ENCODE measurements at regions not wholly inside any gene's neighbourhood (a gene's known extent, or its start where the extent isn't known, plus 50 kb on each side); places are given as distances from the start of the nearest gene placed in this dataset.

DNA sequence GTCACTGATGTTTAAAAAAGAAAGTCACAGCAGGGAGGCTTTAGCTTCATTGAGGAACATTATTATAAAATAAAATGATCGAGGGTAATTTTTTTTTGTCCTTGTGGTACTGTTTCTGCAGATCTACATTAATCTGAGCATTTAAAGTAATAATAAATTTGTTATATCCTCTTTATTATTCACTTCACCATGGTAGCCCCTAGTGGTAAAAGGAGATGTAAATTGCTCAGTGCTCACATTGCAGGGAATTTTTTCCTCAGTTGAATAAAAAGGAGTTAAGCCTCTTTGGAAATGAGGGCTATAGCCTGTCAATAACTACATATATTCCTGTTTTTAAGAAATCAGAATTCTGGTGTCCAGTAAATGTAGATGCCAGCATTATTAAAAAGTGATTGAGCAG is 99.7 kb upstream of the VPREB1 start:
- TF ChIP-seq, protein P1, sequence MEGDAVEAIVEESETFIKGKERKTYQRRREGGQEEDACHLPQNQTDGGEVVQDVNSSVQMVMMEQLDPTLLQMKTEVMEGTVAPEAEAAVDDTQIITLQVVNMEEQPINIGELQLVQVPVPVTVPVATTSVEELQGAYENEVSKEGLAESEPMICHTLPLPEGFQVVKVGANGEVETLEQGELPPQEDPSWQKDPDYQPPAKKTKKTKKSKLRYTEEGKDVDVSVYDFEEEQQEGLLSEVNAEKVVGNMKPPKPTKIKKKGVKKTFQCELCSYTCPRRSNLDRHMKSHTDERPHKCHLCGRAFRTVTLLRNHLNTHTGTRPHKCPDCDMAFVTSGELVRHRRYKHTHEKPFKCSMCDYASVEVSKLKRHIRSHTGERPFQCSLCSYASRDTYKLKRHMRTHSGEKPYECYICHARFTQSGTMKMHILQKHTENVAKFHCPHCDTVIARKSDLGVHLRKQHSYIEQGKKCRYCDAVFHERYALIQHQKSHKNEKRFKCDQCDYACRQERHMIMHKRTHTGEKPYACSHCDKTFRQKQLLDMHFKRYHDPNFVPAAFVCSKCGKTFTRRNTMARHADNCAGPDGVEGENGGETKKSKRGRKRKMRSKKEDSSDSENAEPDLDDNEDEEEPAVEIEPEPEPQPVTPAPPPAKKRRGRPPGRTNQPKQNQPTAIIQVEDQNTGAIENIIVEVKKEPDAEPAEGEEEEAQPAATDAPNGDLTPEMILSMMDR (IDR thresholded peaks at IDR 0.05; ENCODE audit: low read depth, low read length, missing control alignments), result peak; percentile 18
- no peak for DNase-seq
- in situ Hi-C loops (cut with HindIII; ENCODE audit: low pct_ligation_motif_present, low sequenced_read_pairs), result no loop called here

DNA sequence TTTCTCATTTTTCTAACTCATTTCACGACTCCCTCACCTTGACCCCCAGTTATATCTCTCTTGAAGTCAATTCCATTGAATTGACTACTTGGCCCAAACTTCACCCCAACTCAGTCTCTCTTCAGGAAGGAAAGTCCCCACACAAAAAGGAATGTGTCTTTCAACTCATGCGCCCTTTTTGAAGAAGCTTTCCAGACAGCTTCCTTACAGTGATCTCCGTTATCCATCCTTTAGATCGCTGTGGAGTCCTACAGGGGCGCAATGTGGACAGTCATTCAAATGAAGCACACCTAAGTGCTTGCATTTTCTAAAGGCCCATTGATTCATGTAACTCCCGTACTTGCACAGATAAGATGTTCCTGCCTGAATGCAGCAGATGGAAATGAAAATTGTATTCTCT is 101.1 kb upstream of the VPREB1 start:
- Histone ChIP-seq H3K27me3 (replicated peaks) (peaks cover 48% of the 10 kb centered on the region), H3K27ac (no peak overlapping the region), H3K36me3 (replicated peaks) (no peaks in the 10 kb centered on the region), H3K4me3 (ENCODE audit: low read depth, low read length) (no peak overlapping the region)
- in situ Hi-C loops (cut with HindIII; ENCODE audit: low pct_ligation_motif_present, low sequenced_read_pairs), result no loop called here
- no peak for DNase-seq
- TF ChIP-seq, protein P1 (IDR thresholded peaks at IDR 0.05; ENCODE audit: low read depth, low read length, missing control alignments), result no peak

More for the DNA sequence above, 99.7 kb upstream of the VPREB1 start:
- no peak overlapping the region for H3K27ac ChIP-seq
- H3K36me3 ChIP-seq (replicated peaks), result no peaks in the 10 kb centered on the region
- peaks cover 51% of the 10 kb centered on the region for H3K27me3 ChIP-seq (replicated peaks)
- H3K4me3 ChIP-seq (ENCODE audit: low read depth, low read length), result no peak overlapping the region

DNA sequence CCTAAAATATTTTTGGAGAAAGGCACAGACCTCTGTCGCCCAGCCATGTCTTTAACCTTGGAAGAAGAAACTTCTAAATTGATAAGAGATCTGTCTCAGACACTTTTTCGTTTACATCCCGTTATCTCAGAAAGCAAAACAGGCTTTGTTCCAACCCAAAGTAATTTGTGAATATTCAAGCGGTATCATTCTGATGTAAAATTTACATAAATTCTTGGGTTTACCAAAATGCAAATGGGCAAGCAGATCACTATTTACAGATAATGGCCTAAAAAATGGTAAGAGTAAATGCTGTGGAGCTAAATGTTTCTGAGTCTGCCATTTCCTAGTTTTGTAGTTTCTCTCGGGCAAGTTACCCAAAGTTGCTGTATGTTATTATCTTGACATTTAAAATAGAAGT is 101.9 kb upstream of the VPREB1 start:
- in situ Hi-C loops (cut with HindIII; ENCODE audit: low pct_ligation_motif_present, low sequenced_read_pairs), result no loop called here
- Histone ChIP-seq H3K27me3 (replicated peaks) (peaks cover 48% of the 10 kb centered on the region), H3K36me3 (replicated peaks) (no peaks in the 10 kb centered on the region), H3K27ac (no peak overlapping the region), H3K4me3 (ENCODE audit: low read depth, low read length) (no peak overlapping the region)
- TF ChIP-seq, protein P1 (IDR thresholded peaks at IDR 0.05; ENCODE audit: low read depth, low read length, missing control alignments), result no peak
- DNase-seq, result no peak

DNA sequence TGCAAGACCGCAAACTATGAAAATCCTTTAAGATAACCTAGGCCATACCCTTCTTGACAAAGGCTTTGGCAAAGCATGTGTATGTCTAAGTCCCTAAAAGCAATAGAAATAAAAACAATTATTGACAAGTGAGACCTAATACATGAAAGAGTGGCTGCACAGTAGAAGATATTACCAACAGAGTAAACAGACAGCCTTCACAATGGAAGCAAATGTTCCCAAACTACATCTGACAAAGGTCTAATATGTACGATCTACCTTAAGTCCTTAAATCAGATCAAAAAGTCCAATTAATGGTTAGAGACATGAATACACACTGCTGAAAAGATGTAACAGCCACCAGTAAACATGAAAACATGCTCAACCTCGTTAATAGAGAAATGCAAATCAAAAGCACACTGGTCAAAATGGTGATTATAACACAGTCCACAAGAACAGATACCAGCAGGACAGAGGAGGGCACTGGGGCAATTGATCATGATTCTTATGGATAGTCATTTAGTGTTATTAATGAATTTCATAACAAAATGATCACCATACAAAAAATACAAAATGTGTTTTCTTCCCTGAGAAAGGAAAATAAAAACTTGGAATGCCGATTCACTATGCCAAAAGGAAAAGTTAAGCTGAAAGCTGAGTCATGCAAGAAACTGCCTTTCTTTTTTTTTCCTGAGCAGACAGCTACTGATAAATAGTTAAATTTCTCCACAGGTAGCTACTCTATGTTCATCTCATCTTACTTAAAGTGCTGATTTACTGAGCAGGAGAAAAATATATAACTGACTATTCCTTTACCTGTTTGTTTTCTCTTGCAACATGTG is 102.6 kb upstream of the VPREB1 start:
- TF ChIP-seq, protein P1 (IDR thresholded peaks at IDR 0.05; ENCODE audit: low read depth, low read length, missing control alignments), result no peak
- H3K36me3 ChIP-seq (replicated peaks), result no peaks in the 10 kb centered on the region
- in situ Hi-C loops (cut with HindIII; ENCODE audit: low pct_ligation_motif_present, low sequenced_read_pairs), result no loop called here
- no peak for DNase-seq
- peaks cover 50% of the 10 kb centered on the region for H3K27me3 ChIP-seq (replicated peaks)
- no peak overlapping the region for H3K4me3 ChIP-seq (ENCODE audit: low read depth, low read length)
- no peak overlapping the region for H3K27ac ChIP-seq

DNA sequence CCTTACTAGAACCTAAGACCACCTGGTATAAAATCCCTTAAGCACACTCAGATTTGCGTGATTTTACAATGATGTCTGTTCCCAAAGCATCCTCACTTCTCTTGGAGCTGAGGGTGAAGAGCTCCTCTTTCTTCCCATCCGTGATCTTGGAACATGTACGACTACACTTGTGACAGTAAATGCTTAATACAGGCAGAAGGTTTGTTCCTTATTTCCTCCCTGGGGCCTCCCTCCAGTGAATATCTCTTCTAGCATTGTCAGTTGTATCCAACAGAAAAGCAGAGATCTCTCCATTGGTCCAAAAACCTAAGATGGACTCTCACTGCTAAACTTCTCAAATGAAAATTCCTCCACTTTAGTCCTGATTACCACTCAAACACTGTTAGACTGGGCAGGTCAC is 103.6 kb upstream of the VPREB1 start:
- TF ChIP-seq, protein P1 (IDR thresholded peaks at IDR 0.05; ENCODE audit: low read depth, low read length, missing control alignments), result no peak
- no peak overlapping the region for H3K4me3 ChIP-seq (ENCODE audit: low read depth, low read length)
- peaks cover 52% of the 10 kb centered on the region for H3K27me3 ChIP-seq (replicated peaks)
- in situ Hi-C loops (cut with HindIII; ENCODE audit: low pct_ligation_motif_present, low sequenced_read_pairs), result no loop called here
- H3K36me3 ChIP-seq (replicated peaks), result no peaks in the 10 kb centered on the region
- no peak for DNase-seq
- no peak overlapping the region for H3K27ac ChIP-seq

DNA sequence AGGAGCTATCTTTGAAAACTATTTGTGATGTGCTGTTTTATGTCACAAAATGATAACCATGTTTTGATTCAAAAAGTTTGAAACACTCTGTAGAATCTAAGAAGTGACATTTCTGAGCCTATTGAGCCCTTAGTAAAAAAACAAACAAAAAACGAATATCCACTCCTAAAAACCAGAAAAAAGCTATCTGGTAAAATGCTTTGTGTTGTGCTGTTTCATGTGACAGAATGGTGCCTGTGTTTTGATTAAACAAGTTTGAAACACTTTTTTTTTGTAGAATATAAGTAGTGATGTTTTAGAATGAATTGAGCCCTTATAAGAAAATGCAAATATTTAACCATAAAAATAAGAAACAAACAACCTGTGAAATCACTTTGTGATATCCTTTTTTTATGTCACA is 105.2 kb upstream of the VPREB1 start:
- in situ Hi-C loops (cut with HindIII; ENCODE audit: low pct_ligation_motif_present, low sequenced_read_pairs), result no loop called here
- H3K36me3 ChIP-seq (replicated peaks), result no peaks in the 10 kb centered on the region
- TF ChIP-seq, protein P1 (IDR thresholded peaks at IDR 0.05; ENCODE audit: low read depth, low read length, missing control alignments), result no peak
- no peak overlapping the region for H3K27ac ChIP-seq
- H3K27me3 ChIP-seq (replicated peaks), result peaks cover 52% of the 10 kb centered on the region
- no peak for DNase-seq
- no peak overlapping the region for H3K4me3 ChIP-seq (ENCODE audit: low read depth, low read length)

Data from brain microvascular endothelial cell (primary cell).